Mucosa of rectum (tissue), 2 donors: ENCODE measurements at regions not wholly inside any gene's neighbourhood (a gene's known extent, or its start where the extent isn't known, plus 50 kb on each side); places are given as distances from the start of the nearest gene placed in this dataset.

Experiments
- H3K27ac ChIP-seq, 2 donors: one replicate each; pipeline ENCODE4 v1.7.0; 2013; ENCODE audit warnings: inconsistent platforms in 2 of 2, low read depth in 2 of 2, low read length in 2 of 2
- H3K27me3 ChIP-seq, 2 donors: one replicate each; pipeline ENCODE4 v1.7.0; 2013; ENCODE audit warnings: low read length in 2 of 2; ENCODE audit not compliant: control insufficient read depth in 2 of 2, insufficient read depth in 2 of 2
- H3K36me3 ChIP-seq, 2 donors: one replicate each; pipeline ENCODE4 v1.7.0; 2013; ENCODE audit warnings: low read length in 2 of 2; ENCODE audit not compliant: control insufficient read depth in 2 of 2, insufficient read depth in 2 of 2
- H3K4me1 ChIP-seq, 2 donors: one replicate each; pipeline ENCODE4 v1.7.0; 2013; ENCODE audit warnings: low read length in 2 of 2, mild to moderate bottlenecking in 1 of 2; ENCODE audit not compliant: control insufficient read depth in 2 of 2, insufficient read depth in 2 of 2
- H3K4me3 ChIP-seq, 2 donors: one replicate each; pipeline ENCODE4 v1.7.0; 2013; ENCODE audit warnings: low read length in 2 of 2
- H3K9ac ChIP-seq, 2 donors: one replicate each; pipeline ENCODE4 v1.7.0; 2013; ENCODE audit warnings: low read length in 2 of 2, low read depth in 1 of 2, mild to moderate bottlenecking in 1 of 2
- H3K9me3 ChIP-seq, 2 donors: one replicate each; pipeline ENCODE4 v1.7.0; 2013; ENCODE audit warnings: low read length in 2 of 2; ENCODE audit not compliant: control insufficient read depth in 2 of 2
- donor health status: healthy.
- donor health status: Normal muscosa, but diverticular disease.

- Histone ChIP-seq H3K27me3 (no peaks in the 10 kb centered on the region), H3K4me3 (no peak overlapping the region), H3K27ac (no peak overlapping the region), H3K9ac (no peak overlapping the region), H3K36me3 (no peaks in the 10 kb centered on the region), H3K9me3 (no peaks in the 10 kb centered on the region), H3K4me1 (no peaks in the 10 kb centered on the region)
Measured at GRCh38 chr2:45264227-45265225, 255.3 kb upstream of the SIX2 start.

DNA sequence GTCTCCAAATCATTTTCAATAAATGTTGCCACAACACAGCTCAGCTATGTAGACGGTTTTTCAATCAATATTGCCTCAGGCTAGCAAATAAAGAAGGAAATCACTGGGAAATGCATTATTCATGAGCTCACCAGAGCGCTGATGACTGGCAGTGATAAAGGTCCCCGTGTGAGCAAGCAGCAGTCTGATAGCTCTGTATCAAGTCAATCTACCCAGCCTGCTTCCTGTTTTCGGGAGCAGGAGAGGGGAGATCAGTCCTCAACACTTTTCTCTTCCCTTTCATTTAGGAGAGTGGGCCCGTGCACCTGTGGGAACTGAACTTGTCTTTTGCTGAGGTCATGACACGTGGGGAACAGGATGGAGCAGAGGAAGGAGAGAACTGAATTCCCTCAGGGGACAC lies 253.9 kb upstream of the SIX2 start:
- no peak overlapping the region for H3K9ac ChIP-seq
- no peaks in the 10 kb centered on the region for H3K4me1 ChIP-seq
- no peak overlapping the region for H3K27ac ChIP-seq
- H3K36me3 ChIP-seq = no peaks in the 10 kb centered on the region
- H3K4me3 ChIP-seq = no peak overlapping the region
- no peaks in the 10 kb centered on the region for H3K27me3 ChIP-seq
- no peaks in the 10 kb centered on the region for H3K9me3 ChIP-seq

GRCh38 chr2:45261746-45262145 lies 252.5 kb upstream of the SIX2 start:
- Histone ChIP-seq H3K27ac (no peak overlapping the region), H3K9me3 (no peaks in the 10 kb centered on the region), H3K4me3 (no peak overlapping the region), H3K4me1 (no peaks in the 10 kb centered on the region), H3K9ac (no peak overlapping the region), H3K27me3 (no peaks in the 10 kb centered on the region), H3K36me3 (no peaks in the 10 kb centered on the region)

- H3K27me3 ChIP-seq = no peaks in the 10 kb centered on the region
- H3K36me3 ChIP-seq = no peaks in the 10 kb centered on the region
- H3K9ac ChIP-seq = no peak overlapping the region
- H3K9me3 ChIP-seq = no peaks in the 10 kb centered on the region
- no peak overlapping the region for H3K27ac ChIP-seq
- no peak overlapping the region for H3K4me3 ChIP-seq
- H3K4me1 ChIP-seq = no peaks in the 10 kb centered on the region
Measured at GRCh38 chr2:45260946-45261345, 251.7 kb upstream of the SIX2 start.

GRCh38 chr2:45259547-45260160 lies 250.4 kb upstream of the SIX2 start:
- H3K9ac ChIP-seq = no peak overlapping the region
- no peaks in the 10 kb centered on the region for H3K9me3 ChIP-seq
- H3K4me1 ChIP-seq = no peaks in the 10 kb centered on the region
- H3K27me3 ChIP-seq = no peaks in the 10 kb centered on the region
- no peaks in the 10 kb centered on the region for H3K36me3 ChIP-seq
- no peak overlapping the region for H3K27ac ChIP-seq
- H3K4me3 ChIP-seq = no peak overlapping the region

GRCh38 chr2:45259138-45259537 lies 249.9 kb upstream of the SIX2 start:
- no peak overlapping the region for H3K4me3 ChIP-seq
- no peaks in the 10 kb centered on the region for H3K9me3 ChIP-seq
- no peak overlapping the region for H3K9ac ChIP-seq
- no peaks in the 10 kb centered on the region for H3K27me3 ChIP-seq
- no peak overlapping the region for H3K27ac ChIP-seq
- no peaks in the 10 kb centered on the region for H3K4me1 ChIP-seq
- H3K36me3 ChIP-seq = no peaks in the 10 kb centered on the region

GRCh38 chr2:45258311-45258710 lies 249.1 kb upstream of the SIX2 start:
- no peaks in the 10 kb centered on the region for H3K36me3 ChIP-seq
- no peaks in the 10 kb centered on the region for H3K27me3 ChIP-seq
- H3K4me1 ChIP-seq = no peaks in the 10 kb centered on the region
- no peak overlapping the region for H3K9ac ChIP-seq
- no peak overlapping the region for H3K27ac ChIP-seq
- no peak overlapping the region for H3K4me3 ChIP-seq
- H3K9me3 ChIP-seq = no peaks in the 10 kb centered on the region

DNA sequence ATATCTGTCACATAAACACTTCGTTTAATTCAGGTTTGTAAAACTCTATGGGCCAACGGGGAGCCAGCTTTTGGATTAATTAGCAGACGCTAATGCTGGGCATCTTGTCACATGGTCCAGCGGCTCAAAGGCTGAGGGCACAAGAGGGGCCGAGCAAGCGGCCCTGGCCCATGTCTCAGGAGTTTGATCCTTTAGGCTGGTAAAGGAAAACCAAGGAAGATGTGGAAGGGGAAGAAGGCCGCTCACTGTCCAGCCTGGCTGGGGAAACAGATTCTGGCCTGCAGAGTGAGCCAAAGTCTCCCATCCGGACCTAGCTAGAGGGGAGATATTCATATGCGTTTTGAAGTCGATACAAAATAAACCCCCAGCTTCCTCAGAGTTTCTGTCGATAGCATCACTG lies 248.6 kb upstream of the SIX2 start:
- no peaks in the 10 kb centered on the region for H3K4me1 ChIP-seq

GRCh38 chr2:45256867-45257641 lies 247.8 kb upstream of the SIX2 start:
- H3K4me3 ChIP-seq = no peak overlapping the region
- no peaks in the 10 kb centered on the region for H3K4me1 ChIP-seq
- H3K27me3 ChIP-seq = no peaks in the 10 kb centered on the region
- H3K9ac ChIP-seq = no peak overlapping the region
- no peak overlapping the region for H3K27ac ChIP-seq
- H3K9me3 ChIP-seq = no peaks in the 10 kb centered on the region
- H3K36me3 ChIP-seq = no peaks in the 10 kb centered on the region

More for the DNA sequence above, 248.6 kb upstream of the SIX2 start:
- Histone ChIP-seq H3K9me3 (no peaks in the 10 kb centered on the region), H3K27ac (no peak overlapping the region), H3K27me3 (no peaks in the 10 kb centered on the region), H3K4me3 (no peak overlapping the region), H3K36me3 (no peaks in the 10 kb centered on the region), H3K9ac (no peak overlapping the region)
